CD4-positive, alpha-beta T cell (primary cell): ENCODE measurements at regions not wholly inside any gene's neighbourhood (a gene's known extent, or its start where the extent isn't known, plus 50 kb on each side); places are given as distances from the start of the nearest gene placed in this dataset.

ENCODE experiments used
- ATAC-seq: fragments of 200-7000 bp; cut with Tn5 transposase; one replicate; pipeline ENCODE4 v1.10.0; 2022; ENCODE audit warnings: mild to moderate bottlenecking; ENCODE audit not compliant: poor library complexity
- CTCF ChIA-PET: fragments of 350-600 bp; sonication (Branson Sonifier 250); formaldehyde crosslinking; loops from one replicate; lab custom pipeline; 2021; ENCODE audit warnings: antibody characterized with exemption, inconsistent platforms; lab: Charles Lee
- POLR2A ChIA-PET: fragments of 350-600 bp; sonication (Branson Sonifier 250); formaldehyde crosslinking; loops from one replicate; lab custom pipeline; 2021; ENCODE audit warnings: antibody characterized with exemption, inconsistent platforms; lab: Charles Lee
- DNase-seq, 14 experiments: peaks; one replicate each; pipeline ENCODE4 v3.0.0-alpha.2; 2013 to 2020; ENCODE audit warnings: mixed read lengths in 2 of 14
- H3K27ac ChIP-seq, 2 donors: one replicate each; pipeline versions ENCODE4 v1.5.1 to v1.7.0; 2013; ENCODE audit warnings: low read length in 2 of 2, low read depth in 1 of 2, mild to moderate bottlenecking in 1 of 2
- H3K27me3 ChIP-seq, 2 experiments: 1 replicate in 1 of 2; 2 replicates in 1 of 2; pipeline versions ENCODE4 v1.6.1 to v1.7.0; 2013; ENCODE audit warnings: low read length in 2 of 2, control low read depth in 1 of 2, mild to moderate bottlenecking in 1 of 2, moderate library complexity in 1 of 2; ENCODE audit not compliant: insufficient read depth in 2 of 2, control insufficient read depth in 1 of 2
- H3K36me3 ChIP-seq: one replicate; pipeline ENCODE4 v1.6.1; 2013; ENCODE audit warnings: low read length, control low read depth; ENCODE audit not compliant: insufficient read depth
- H3K4me1 ChIP-seq: one replicate; pipeline ENCODE4 v1.6.1; 2013; ENCODE audit warnings: low read length, control low read depth; ENCODE audit not compliant: insufficient read depth
- H3K4me3 ChIP-seq: one replicate; pipeline ENCODE4 v1.5.1; 2013; ENCODE audit warnings: mild to moderate bottlenecking, low read length, moderate library complexity
- H3K9me3 ChIP-seq, 2 experiments: 1 replicate in 1 of 2; 2 replicates in 1 of 2; pipeline versions ENCODE4 v1.6.1 to v1.7.0; 2013; ENCODE audit warnings: low read length in 2 of 2, mild to moderate bottlenecking in 2 of 2, control low read depth in 1 of 2, moderate library complexity in 1 of 2; ENCODE audit not compliant: control insufficient read depth in 1 of 2, insufficient read depth in 1 of 2
- H3K27ac Mint-ChIP-seq: one replicate; pipeline ENCODE4 v1.8.0; 2020; ENCODE audit warnings: mixed read lengths
- H3K27me3 Mint-ChIP-seq: one replicate; pipeline ENCODE4 v1.8.0; 2021; ENCODE audit warnings: mixed read lengths
- H3K36me3 Mint-ChIP-seq: one replicate; pipeline ENCODE4 v1.8.0; 2021; ENCODE audit warnings: low read depth, mixed read lengths
- H3K4me1 Mint-ChIP-seq: one replicate; pipeline ENCODE4 v1.8.0; 2021; ENCODE audit warnings: low read depth, mixed read lengths
- H3K4me3 Mint-ChIP-seq: one replicate; pipeline ENCODE4 v1.8.0; 2020; ENCODE audit warnings: mild to moderate bottlenecking, mixed read lengths
- H3K9me3 Mint-ChIP-seq: one replicate; pipeline ENCODE4 v1.8.0; 2020; ENCODE audit warnings: mixed read lengths
- intact Hi-C, 2 experiments: fragments of 100-400 bp; cut with DNase I in 1 of 2; cut with micrococcal nuclease in 1 of 2; formaldehyde crosslinking; loops; one replicate each; pipeline versions ENCODE4 v1.15.1 to v1.9.0; 2023 to 2025; cut with DNase I, micrococcal nuclease
- TF ChIP-seq, protein P1 (sequence below): fragments of 200-600 bp; IDR thresholded peaks from one replicate; pipeline ENCODE4 v1.8.0; 2022; ENCODE audit warnings: antibody characterized with exemption, mild to moderate bottlenecking

- DNase-seq (no peak), ATAC-seq (no peak)
- Mint-ChIP-seq H3K36me3 (no peaks in the 10 kb centered on the region), H3K4me3 (no peak overlapping the region), H3K27ac (no peak overlapping the region), H3K9me3 (no peaks in the 10 kb centered on the region), H3K4me1 (no peaks in the 10 kb centered on the region), H3K27me3 (no peaks in the 10 kb centered on the region)
- Histone ChIP-seq H3K27me3 (no peaks in the 10 kb centered on the region), H3K9me3 (peaks cover 0 to 33% of the 10 kb centered on the region in 2 experiments), H3K4me3 (no peak overlapping the region), H3K4me1 (no peaks in the 10 kb centered on the region), H3K36me3 (no peaks in the 10 kb centered on the region), H3K27ac (no peak overlapping the region)
- intact Hi-C loops = no loop called here
- ChIA-PET POLR2A (no interaction called here), CTCF (no interaction called here)
- TF ChIP-seq, protein P1, sequence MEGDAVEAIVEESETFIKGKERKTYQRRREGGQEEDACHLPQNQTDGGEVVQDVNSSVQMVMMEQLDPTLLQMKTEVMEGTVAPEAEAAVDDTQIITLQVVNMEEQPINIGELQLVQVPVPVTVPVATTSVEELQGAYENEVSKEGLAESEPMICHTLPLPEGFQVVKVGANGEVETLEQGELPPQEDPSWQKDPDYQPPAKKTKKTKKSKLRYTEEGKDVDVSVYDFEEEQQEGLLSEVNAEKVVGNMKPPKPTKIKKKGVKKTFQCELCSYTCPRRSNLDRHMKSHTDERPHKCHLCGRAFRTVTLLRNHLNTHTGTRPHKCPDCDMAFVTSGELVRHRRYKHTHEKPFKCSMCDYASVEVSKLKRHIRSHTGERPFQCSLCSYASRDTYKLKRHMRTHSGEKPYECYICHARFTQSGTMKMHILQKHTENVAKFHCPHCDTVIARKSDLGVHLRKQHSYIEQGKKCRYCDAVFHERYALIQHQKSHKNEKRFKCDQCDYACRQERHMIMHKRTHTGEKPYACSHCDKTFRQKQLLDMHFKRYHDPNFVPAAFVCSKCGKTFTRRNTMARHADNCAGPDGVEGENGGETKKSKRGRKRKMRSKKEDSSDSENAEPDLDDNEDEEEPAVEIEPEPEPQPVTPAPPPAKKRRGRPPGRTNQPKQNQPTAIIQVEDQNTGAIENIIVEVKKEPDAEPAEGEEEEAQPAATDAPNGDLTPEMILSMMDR = no peak
Measured at GRCh38 chr5:2254406-2254805, 371.7 kb upstream of the IRX4 start.

- intact Hi-C loops = no loop called here
- DNase-seq (no peak), ATAC-seq (no peak)
- no peak overlapping the region for H3K4me3 ChIP-seq
- Mint-ChIP-seq H3K4me1 (no peaks in the 10 kb centered on the region), H3K27ac (no peak overlapping the region), H3K4me3 (no peak overlapping the region), H3K9me3 (no peaks in the 10 kb centered on the region), H3K36me3 (no peaks in the 10 kb centered on the region), H3K27me3 (peaks cover 8% of the 10 kb centered on the region)
- ChIA-PET CTCF (no interaction called here), POLR2A (no interaction called here)
- TF ChIP-seq, protein P1 = no peak
- H3K4me1 ChIP-seq = no peaks in the 10 kb centered on the region
- peaks cover 0 to 29% of the 10 kb centered on the region in 2 experiments for H3K9me3 ChIP-seq
- no peaks in the 10 kb centered on the region for H3K36me3 ChIP-seq
- no peaks in the 10 kb centered on the region for H3K27me3 ChIP-seq
- no peak overlapping the region for H3K27ac ChIP-seq
Measured at GRCh38 chr5:2253040-2253975, 370.6 kb upstream of the IRX4 start.

DNA sequence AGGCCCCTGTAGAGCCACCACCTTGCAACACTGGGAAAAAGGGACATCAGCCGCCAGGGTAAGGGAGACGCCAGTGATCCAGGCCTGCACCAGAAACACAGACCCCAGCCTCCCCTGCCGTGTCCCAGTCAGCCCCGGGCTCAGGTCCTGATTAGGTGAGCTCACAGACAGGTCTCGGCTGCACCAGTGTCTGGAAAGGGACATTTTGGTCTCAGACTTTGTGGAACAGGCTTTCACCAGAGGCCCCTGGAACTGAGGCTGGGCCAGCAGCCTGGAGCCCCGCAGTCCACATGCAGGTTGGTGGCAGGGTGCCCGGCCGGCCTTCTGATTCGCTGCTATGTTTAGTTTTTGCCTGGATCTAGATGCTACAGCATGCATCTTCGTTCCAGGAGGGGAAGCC, 369.0 kb upstream of the IRX4 start:
- no peaks in the 10 kb centered on the region for H3K27me3 ChIP-seq
- H3K9me3 ChIP-seq = peaks cover 0 to 27% of the 10 kb centered on the region in 2 experiments
- no peaks in the 10 kb centered on the region for H3K36me3 ChIP-seq
- TF ChIP-seq, protein P1 = no peak
- Mint-ChIP-seq H3K36me3 (no peaks in the 10 kb centered on the region), H3K27ac (no peak overlapping the region), H3K27me3 (peaks cover 9% of the 10 kb centered on the region), H3K4me1 (no peaks in the 10 kb centered on the region), H3K9me3 (no peaks in the 10 kb centered on the region), H3K4me3 (no peak overlapping the region)
- H3K4me3 ChIP-seq = no peak overlapping the region
- intact Hi-C loops = no loop called here
- H3K27ac ChIP-seq = no peak overlapping the region
- ATAC-seq (no peak), DNase-seq (no peak)
- H3K4me1 ChIP-seq = no peaks in the 10 kb centered on the region
- POLR2A ChIA-PET = no interaction called here
- CTCF ChIA-PET = no interaction called here
